IMR-90 (cell line): ENCODE measurements at regions not wholly inside any gene's neighbourhood (a gene's known extent, or its start where the extent isn't known, plus 50 kb on each side); places are given as distances from the start of the nearest gene placed in this dataset.

Experiments
- ATAC-seq: fragments of 200-7000 bp; cut with Tn5 transposase; 2 replicates; pipeline ENCODE4 v1.9.1; 2020; ENCODE audit warnings: low read depth, mild to moderate bottlenecking, moderate library complexity
- BruUV-seq: library from RNA; stranded (reverse); fragments of 400-500 nt; replicated peaks from 2 replicates; lab custom pipeline; 2021; lab: Mats Ljungman, UMichigan
- CTCF ChIA-PET: fragments of 300-600 bp; formaldehyde crosslinking; extraction: SDS; loops from one replicate; lab custom pipeline; 2021; ENCODE audit warnings: antibody characterized with exemption; lab: Yijun Ruan, JAX
- POLR2A ChIA-PET: fragments of 300-600 bp; sonication (Branson Sonifier 250); formaldehyde crosslinking; loops from one replicate; lab custom pipeline; 2022; ENCODE audit warnings: antibody characterized with exemption; ENCODE audit not compliant: unreplicated experiment; lab: Charles Lee
- DNase-seq: peaks from one replicate; pipeline ENCODE4 v3.0.0; 2013
- H2AFZ ChIP-seq: replicated peaks from 2 replicates; pipeline ENCODE3; 2013; ENCODE audit warnings: low read length, mild to moderate bottlenecking; ENCODE audit not compliant: poor library complexity
- H2AK5ac ChIP-seq: 2 replicates; pipeline ENCODE4 v1.6.1; 2013; ENCODE audit warnings: low read depth, low read length, inconsistent platforms
- H2AK9ac ChIP-seq: replicated peaks from 2 replicates; pipeline ENCODE3; 2013; ENCODE audit warnings: mild to moderate bottlenecking, low read depth, low read length, moderate library complexity; ENCODE audit not compliant: poor library complexity
- H2BK120ac ChIP-seq: 2 replicates; pipeline ENCODE4 v1.6.1; 2013; ENCODE audit warnings: low read depth, low read length, inconsistent platforms
- H2BK15ac ChIP-seq: 3 replicates; pipeline ENCODE4 v1.6.1; 2013; ENCODE audit warnings: low read depth, low read length, inconsistent platforms
- H2BK20ac ChIP-seq: 2 replicates; pipeline ENCODE4 v1.6.1; 2013; ENCODE audit warnings: low read depth, mild to moderate bottlenecking, inconsistent platforms, low read length, moderate library complexity
- H2BK5ac ChIP-seq: 2 replicates; pipeline ENCODE4 v1.6.1; 2013; ENCODE audit warnings: mild to moderate bottlenecking, low read depth, low read length, inconsistent platforms; ENCODE audit not compliant: poor library complexity, severe bottlenecking
- H3K14ac ChIP-seq: replicated peaks from 2 replicates; pipeline ENCODE4 v1.6.1; 2013; ENCODE audit warnings: low read depth, low read length, inconsistent platforms
- H3K18ac ChIP-seq: 2 replicates; pipeline ENCODE4 v1.6.1; 2013; ENCODE audit warnings: low read depth, low read length, control low read depth
- H3K23ac ChIP-seq: 2 replicates; pipeline ENCODE4 v1.6.1; 2013; ENCODE audit warnings: low read depth, low read length, inconsistent platforms
- H3K27ac ChIP-seq: 2 replicates; pipeline ENCODE4 v1.5.1; 2013; ENCODE audit warnings: mild to moderate bottlenecking, control low read depth, low read length; ENCODE audit not compliant: insufficient read depth
- H3K27me3 ChIP-seq: 2 replicates; pipeline ENCODE4 v1.6.1; 2013; ENCODE audit warnings: low read length; ENCODE audit not compliant: control insufficient read depth, insufficient read depth
- H3K36me3 ChIP-seq: 2 replicates; pipeline ENCODE4 v1.6.1; 2013; ENCODE audit warnings: low read length, mixed read lengths; ENCODE audit not compliant: control insufficient read depth, insufficient read depth
- H3K4ac ChIP-seq: 2 replicates; pipeline ENCODE4 v1.6.1; 2013; ENCODE audit warnings: low read depth, low read length, inconsistent platforms
- H3K4me1 ChIP-seq: 2 replicates; pipeline ENCODE4 v1.6.1; 2013; ENCODE audit warnings: low read length, mixed read lengths; ENCODE audit not compliant: control insufficient read depth, insufficient read depth
- H3K4me2 ChIP-seq: 2 replicates; pipeline ENCODE4 v1.6.1; 2013; ENCODE audit warnings: low read depth, mild to moderate bottlenecking, control low read depth, low read length, moderate library complexity
- H3K4me3 ChIP-seq: 2 replicates; pipeline ENCODE4 v1.5.1; 2013; ENCODE audit warnings: low read depth, mild to moderate bottlenecking, control low read depth, low read length, moderate library complexity; ENCODE audit not compliant: insufficient read depth
- H3K56ac ChIP-seq: 2 replicates; pipeline ENCODE4 v1.6.1; 2013; ENCODE audit warnings: low read length, inconsistent platforms; ENCODE audit not compliant: insufficient read depth; ENCODE audit errors: extremely low read depth
- H3K79me1 ChIP-seq, 2 experiments: 2 replicates each; pipeline ENCODE4 v1.6.1; 2013; ENCODE audit warnings: low read length in 2 of 2, inconsistent platforms in 1 of 2, low read depth in 1 of 2
- H3K9ac ChIP-seq: 2 replicates; pipeline ENCODE4 v1.6.1; 2013; ENCODE audit warnings: low read depth, low read length, control low read depth
- H3K9me1 ChIP-seq: 2 replicates; pipeline ENCODE4 v1.6.1; 2013; ENCODE audit warnings: low read length, inconsistent platforms; ENCODE audit not compliant: insufficient read depth
- H3K9me3 ChIP-seq: 2 replicates; pipeline ENCODE4 v1.6.1; 2013; ENCODE audit warnings: low read length; ENCODE audit not compliant: control insufficient read depth, insufficient read depth
- H4K20me1 ChIP-seq: 2 replicates; pipeline ENCODE4 v1.6.1; 2013; ENCODE audit warnings: low read length, inconsistent platforms; ENCODE audit not compliant: insufficient read depth
- H4K5ac ChIP-seq: 2 replicates; pipeline ENCODE4 v1.6.1; 2013; ENCODE audit warnings: mild to moderate bottlenecking, low read depth, low read length, control low read depth
- H4K8ac ChIP-seq, 2 experiments: 2 replicates each; pipeline ENCODE4 v1.6.1; 2013; ENCODE audit warnings: low read depth in 2 of 2, low read length in 2 of 2, control low read depth in 1 of 2, inconsistent platforms in 1 of 2
- H4K91ac ChIP-seq: 2 replicates; pipeline ENCODE4 v1.6.1; 2013; ENCODE audit warnings: low read depth, low read length, inconsistent platforms; ENCODE audit not compliant: insufficient read depth
- CEBPB ChIP-seq: IDR thresholded peaks from 2 replicates; pipeline ENCODE4 v1.6.1; 2012; ENCODE audit warnings: low read depth, low read length, improper control_type of control experiment
- FOS ChIP-seq: fragments of 150-350 bp; IDR thresholded peaks from 2 replicates; pipeline ENCODE4 v1.6.1; 2016; ENCODE audit warnings: low read depth, low read length
- MAFK ChIP-seq: IDR thresholded peaks from 2 replicates; pipeline ENCODE4 v1.6.1; 2012; ENCODE audit warnings: low read depth, low read length, improper control_type of control experiment
- MAZ ChIP-seq: IDR thresholded peaks from 2 replicates; pipeline ENCODE4 v1.6.1; 2012; ENCODE audit warnings: low read depth, mild to moderate bottlenecking, low read length, improper control_type of control experiment, moderate library complexity, borderline replicate concordance
- NFE2L2 ChIP-seq: fragments of 150-350 bp; IDR thresholded peaks from 2 replicates; pipeline ENCODE4 v1.6.1; 2016; ENCODE audit warnings: low read depth, mild to moderate bottlenecking, low read length
- POLR2A ChIP-seq: IDR thresholded peaks from 2 replicates; pipeline ENCODE4 v1.6.1; 2012; ENCODE audit warnings: mild to moderate bottlenecking, low read depth, low read length
- RFX5 ChIP-seq: IDR thresholded peaks from 2 replicates; pipeline ENCODE4 v1.8.0; 2012; ENCODE audit warnings: low read depth, mild to moderate bottlenecking, low read length, moderate library complexity
- SMC3 ChIP-seq: fragments of 150-350 bp; IDR thresholded peaks from 2 replicates; pipeline ENCODE4 v1.6.1; 2016; ENCODE audit warnings: low read depth, mild to moderate bottlenecking, antibody characterized with exemption, low read length, moderate library complexity
- WGBS, 2 experiments: methylation state at CpG; one replicate each; pipeline versions ENCODE4 v1.1.5 to v1.1.7; 2013; ENCODE audit warnings: missing lambda C conversion rate in 2 of 2; ENCODE audit not compliant: insufficient read length in 1 of 2; ENCODE audit errors: extremely low coverage in 2 of 2; 5-methylcytosine and 5-hydroxymethylcytosine counted together
- dilution Hi-C: fragments of 300-500 bp; cut with HindIII; formaldehyde crosslinking; loops from one replicate; pipeline ENCODE4 v1.14.3; 2018; ENCODE audit warnings: low sequenced_read_pairs; ENCODE audit not compliant: unreplicated experiment
- in situ Hi-C: fragments of 300-500 bp; cut with MboI; formaldehyde crosslinking; loops from 3 replicates; pipeline ENCODE4 v1.14.3; 2019; ENCODE audit warnings: low sequenced_read_pairs, inconsistent platforms, mixed read lengths
- intact Hi-C: fragments of 100-400 bp; cut with micrococcal nuclease; formaldehyde crosslinking; loops from 2 replicates; pipeline ENCODE4 v1.10.0; 2022
- TF ChIP-seq, protein P1 (sequence below): fragments of 150-350 bp; IDR thresholded peaks from 2 replicates; pipeline ENCODE4 v1.6.1; 2017; ENCODE audit warnings: mild to moderate bottlenecking, antibody characterized with exemption, low read length, low read depth
- TF ChIP-seq, protein P2 (sequence below): fragments of 150-350 bp; IDR thresholded peaks from 2 replicates; pipeline ENCODE4 v1.6.1; 2016; ENCODE audit warnings: low read depth, mild to moderate bottlenecking, low read length, moderate library complexity, borderline replicate concordance
- TF ChIP-seq, protein P3 (sequence below): conservative IDR thresholded peaks from 2 replicates; pipeline ENCODE4 v1.5.1; 2012; ENCODE audit warnings: mild to moderate bottlenecking, low read depth, low read length, improper control_type of control experiment

DNA sequence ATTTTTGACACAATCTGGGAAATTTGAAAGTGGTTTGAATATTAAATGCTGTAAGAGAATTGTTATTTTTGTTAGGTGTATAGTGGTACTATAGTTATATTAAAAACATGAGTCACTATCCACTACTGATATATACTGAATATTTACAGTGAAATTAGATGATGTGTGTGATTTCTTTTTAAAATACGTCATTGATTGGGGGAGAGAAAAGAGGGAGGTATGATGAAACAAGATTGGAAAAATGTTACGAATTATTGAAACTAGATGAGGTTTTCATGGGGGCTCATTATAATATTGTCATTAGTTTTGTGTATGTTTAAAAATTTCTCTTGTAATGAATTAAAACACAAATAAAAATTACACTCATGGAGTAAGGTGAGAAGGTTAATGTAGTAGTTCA lies 571.4 kb downstream of the HTR7 start:
- H2BK5ac ChIP-seq: no peak overlapping the region
- ChIA-PET POLR2A (no interaction called here), CTCF (interaction anchor here (0.7 kb wide), 1 partner anchor 784 kb away, joined by 3 read pairs; no protein-coding TSS in a partner anchor)
- intact Hi-C loops: loop anchor here (5.0 kb wide), 1 partner anchor 139 kb away; no protein-coding TSS in a partner anchor
- no TSS peak for BruUV-seq
- H3K27me3 ChIP-seq: no peaks in the 10 kb centered on the region
- no peaks in the 10 kb centered on the region for H3K9me3 ChIP-seq
- H3K23ac ChIP-seq: no peak overlapping the region
- no CpG with 5 or more reads among the region's 2 CpGs for WGBS, 2 experiments
- H3K56ac ChIP-seq: no peak overlapping the region
- H2AK5ac ChIP-seq: no peak overlapping the region
- DNase-seq (no peak), ATAC-seq (no peak)
- H2AK9ac ChIP-seq: no peak overlapping the region
- H3K4me1 ChIP-seq: peaks cover 2% of the 10 kb centered on the region; the same call in 1 of the 2 replicates
- H3K9me1 ChIP-seq: no peaks in the 10 kb centered on the region; the same call in 1 of the 2 replicates
- dilution Hi-C loops: no loop called here
- H3K36me3 ChIP-seq: no peaks in the 10 kb centered on the region
- no peak overlapping the region for H2BK15ac ChIP-seq
- H3K4me2 ChIP-seq: no peak overlapping the region
- no peak overlapping the region for H4K8ac ChIP-seq
- in situ Hi-C loops: no loop called here
- H3K4ac ChIP-seq: no peak overlapping the region
- H3K4me3 ChIP-seq: no peak overlapping the region
- H4K5ac ChIP-seq: no peak overlapping the region
- no peak overlapping the region for H2BK120ac ChIP-seq
- H3K14ac ChIP-seq: no peak overlapping the region
- no peak overlapping the region for H3K9ac ChIP-seq
- H3K79me1 ChIP-seq: no peaks in the 10 kb centered on the region
- H4K91ac ChIP-seq: no peak overlapping the region
- no peak overlapping the region for H2AFZ ChIP-seq
- no peak overlapping the region for H2BK20ac ChIP-seq
- no peak overlapping the region for H3K27ac ChIP-seq
- no peak overlapping the region for H3K18ac ChIP-seq
- no peaks in the 10 kb centered on the region for H4K20me1 ChIP-seq
- TF ChIP-seq CEBPB (no peak), RFX5 (no peak), MAFK (no peak), FOS (no peak), SMC3 (no peak), POLR2A (no peak), MAZ (no peak), NFE2L2 (no peak)
- TF ChIP-seq, protein P1, sequence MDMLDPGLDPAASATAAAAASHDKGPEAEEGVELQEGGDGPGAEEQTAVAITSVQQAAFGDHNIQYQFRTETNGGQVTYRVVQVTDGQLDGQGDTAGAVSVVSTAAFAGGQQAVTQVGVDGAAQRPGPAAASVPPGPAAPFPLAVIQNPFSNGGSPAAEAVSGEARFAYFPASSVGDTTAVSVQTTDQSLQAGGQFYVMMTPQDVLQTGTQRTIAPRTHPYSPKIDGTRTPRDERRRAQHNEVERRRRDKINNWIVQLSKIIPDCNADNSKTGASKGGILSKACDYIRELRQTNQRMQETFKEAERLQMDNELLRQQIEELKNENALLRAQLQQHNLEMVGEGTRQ: no peak
- TF ChIP-seq, protein P2, sequence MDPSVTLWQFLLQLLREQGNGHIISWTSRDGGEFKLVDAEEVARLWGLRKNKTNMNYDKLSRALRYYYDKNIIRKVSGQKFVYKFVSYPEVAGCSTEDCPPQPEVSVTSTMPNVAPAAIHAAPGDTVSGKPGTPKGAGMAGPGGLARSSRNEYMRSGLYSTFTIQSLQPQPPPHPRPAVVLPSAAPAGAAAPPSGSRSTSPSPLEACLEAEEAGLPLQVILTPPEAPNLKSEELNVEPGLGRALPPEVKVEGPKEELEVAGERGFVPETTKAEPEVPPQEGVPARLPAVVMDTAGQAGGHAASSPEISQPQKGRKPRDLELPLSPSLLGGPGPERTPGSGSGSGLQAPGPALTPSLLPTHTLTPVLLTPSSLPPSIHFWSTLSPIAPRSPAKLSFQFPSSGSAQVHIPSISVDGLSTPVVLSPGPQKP: no peak
- TF ChIP-seq, protein P3, sequence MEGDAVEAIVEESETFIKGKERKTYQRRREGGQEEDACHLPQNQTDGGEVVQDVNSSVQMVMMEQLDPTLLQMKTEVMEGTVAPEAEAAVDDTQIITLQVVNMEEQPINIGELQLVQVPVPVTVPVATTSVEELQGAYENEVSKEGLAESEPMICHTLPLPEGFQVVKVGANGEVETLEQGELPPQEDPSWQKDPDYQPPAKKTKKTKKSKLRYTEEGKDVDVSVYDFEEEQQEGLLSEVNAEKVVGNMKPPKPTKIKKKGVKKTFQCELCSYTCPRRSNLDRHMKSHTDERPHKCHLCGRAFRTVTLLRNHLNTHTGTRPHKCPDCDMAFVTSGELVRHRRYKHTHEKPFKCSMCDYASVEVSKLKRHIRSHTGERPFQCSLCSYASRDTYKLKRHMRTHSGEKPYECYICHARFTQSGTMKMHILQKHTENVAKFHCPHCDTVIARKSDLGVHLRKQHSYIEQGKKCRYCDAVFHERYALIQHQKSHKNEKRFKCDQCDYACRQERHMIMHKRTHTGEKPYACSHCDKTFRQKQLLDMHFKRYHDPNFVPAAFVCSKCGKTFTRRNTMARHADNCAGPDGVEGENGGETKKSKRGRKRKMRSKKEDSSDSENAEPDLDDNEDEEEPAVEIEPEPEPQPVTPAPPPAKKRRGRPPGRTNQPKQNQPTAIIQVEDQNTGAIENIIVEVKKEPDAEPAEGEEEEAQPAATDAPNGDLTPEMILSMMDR: no peak
